ENCODE measurements at regions not wholly inside any gene's neighbourhood (a gene's known extent, or its start where the extent isn't known, plus 50 kb on each side); places are given as distances from the start of the nearest gene placed in this dataset.

DNA sequence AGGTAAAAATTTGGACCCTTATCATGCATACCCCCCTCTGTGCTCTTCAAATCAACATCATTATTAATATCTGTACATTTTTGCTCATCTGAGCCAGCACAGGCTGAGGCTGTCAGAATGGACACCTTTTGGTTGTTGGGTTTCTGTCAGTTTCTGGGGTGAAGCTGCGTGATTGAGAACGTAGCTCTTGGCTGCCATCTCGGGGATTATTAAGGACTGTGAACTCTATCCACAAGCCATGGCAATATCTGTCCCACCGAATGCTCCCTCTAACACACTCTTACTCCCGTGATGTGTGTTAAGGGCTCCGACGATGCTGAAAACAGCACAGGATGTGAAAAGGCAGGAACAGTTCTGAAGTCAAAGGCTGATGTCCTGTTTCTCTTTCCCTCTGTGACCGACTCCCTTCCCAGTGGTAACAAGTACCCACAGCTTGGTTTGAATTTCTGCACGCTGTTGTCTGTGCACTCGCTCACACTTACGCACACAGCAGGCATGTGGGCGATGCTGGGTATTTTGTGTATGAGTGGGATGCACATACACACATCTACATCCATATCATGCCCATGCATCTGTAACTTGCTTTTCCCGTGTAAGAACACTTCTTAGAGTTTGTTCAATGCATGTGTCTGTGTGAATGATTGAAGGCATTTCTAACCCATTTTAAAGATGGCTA lies 405.6 kb downstream of the TMEM121 start:
- TF ChIP-seq, protein P1, sequence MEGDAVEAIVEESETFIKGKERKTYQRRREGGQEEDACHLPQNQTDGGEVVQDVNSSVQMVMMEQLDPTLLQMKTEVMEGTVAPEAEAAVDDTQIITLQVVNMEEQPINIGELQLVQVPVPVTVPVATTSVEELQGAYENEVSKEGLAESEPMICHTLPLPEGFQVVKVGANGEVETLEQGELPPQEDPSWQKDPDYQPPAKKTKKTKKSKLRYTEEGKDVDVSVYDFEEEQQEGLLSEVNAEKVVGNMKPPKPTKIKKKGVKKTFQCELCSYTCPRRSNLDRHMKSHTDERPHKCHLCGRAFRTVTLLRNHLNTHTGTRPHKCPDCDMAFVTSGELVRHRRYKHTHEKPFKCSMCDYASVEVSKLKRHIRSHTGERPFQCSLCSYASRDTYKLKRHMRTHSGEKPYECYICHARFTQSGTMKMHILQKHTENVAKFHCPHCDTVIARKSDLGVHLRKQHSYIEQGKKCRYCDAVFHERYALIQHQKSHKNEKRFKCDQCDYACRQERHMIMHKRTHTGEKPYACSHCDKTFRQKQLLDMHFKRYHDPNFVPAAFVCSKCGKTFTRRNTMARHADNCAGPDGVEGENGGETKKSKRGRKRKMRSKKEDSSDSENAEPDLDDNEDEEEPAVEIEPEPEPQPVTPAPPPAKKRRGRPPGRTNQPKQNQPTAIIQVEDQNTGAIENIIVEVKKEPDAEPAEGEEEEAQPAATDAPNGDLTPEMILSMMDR (IDR thresholded peaks at IDR 0.05; ENCODE audit: extremely low read depth, missing control alignments): no peak
- peak; percentile 21 for DNase-seq (ENCODE audit: low spot score)

DNA sequence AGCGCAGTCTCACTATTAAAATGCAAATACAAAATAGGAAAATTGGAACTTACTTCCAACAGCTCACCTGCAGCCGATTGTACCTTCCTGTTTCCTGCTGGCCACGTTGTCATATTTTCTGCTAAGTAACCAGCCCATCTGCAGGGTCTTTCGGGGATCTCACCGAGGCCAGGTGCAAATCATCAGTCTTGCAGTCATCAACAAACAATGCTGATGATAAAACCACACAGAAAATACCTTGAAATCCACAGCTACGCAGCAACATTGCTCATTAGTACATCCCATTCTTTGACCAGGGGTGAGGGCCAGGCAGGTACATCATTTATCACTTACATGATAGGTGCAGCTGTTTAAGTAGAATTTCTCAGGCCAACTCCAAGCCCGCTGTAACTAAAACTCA lies 406.9 kb downstream of the TMEM121 start:
- TF ChIP-seq, protein P1 (IDR thresholded peaks at IDR 0.05; ENCODE audit: extremely low read depth, missing control alignments): no peak
- no peak for DNase-seq (ENCODE audit: low spot score)

- TF ChIP-seq, protein P1 (IDR thresholded peaks at IDR 0.05; ENCODE audit: extremely low read depth, missing control alignments): no peak
Observed at GRCh38 chr14:105935384-105935783, 409.0 kb downstream of the TMEM121 start.

GRCh38 chr14:105937253-105938054 lies 411.1 kb downstream of the TMEM121 start:
- DNase-seq (ENCODE audit: low spot score): no peak

More at GRCh38 chr14:105935384-105935783, 409.0 kb downstream of the TMEM121 start:
- DNase-seq (ENCODE audit: low spot score): no peak

DNA sequence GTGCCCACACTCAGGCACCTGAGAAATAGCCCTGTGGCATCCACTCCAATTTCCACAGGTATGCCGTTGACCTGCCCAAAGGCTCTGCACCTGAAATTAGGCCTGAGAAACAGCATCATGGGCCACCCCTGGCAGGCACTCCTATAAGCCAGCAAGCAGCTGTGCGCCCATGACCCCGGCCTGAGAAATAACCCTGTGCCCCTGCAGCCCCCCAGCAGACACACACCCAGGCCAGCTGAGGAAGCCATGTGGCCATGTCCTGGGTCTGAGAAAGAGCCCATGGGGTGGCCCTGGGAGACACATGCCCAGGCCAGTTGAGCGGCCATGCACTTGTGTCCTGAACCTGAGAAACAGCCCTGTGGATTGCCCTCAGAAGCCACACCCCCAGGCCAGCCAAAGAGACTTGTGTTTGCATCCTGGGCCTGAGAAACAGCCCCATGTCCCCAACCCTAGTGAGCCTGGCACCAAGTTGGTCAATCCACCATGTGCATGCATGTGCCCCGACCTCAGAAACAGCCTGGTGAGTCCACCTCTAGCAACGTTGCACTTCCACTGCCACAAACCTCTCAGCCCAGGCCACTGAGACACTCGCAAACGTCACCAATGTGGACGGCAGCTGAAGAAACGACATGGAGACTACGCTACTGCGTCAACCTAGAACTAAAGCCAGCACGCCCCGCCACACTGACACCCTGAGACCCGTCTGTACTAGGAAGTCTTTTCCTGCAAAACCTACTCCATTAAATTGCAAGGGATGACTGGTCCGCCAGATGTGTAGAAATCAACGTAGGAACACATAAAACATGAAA lies 411.9 kb downstream of the TMEM121 start:
- no peak for DNase-seq (ENCODE audit: low spot score)

More at GRCh38 chr14:105937253-105938054, 411.1 kb downstream of the TMEM121 start:
- TF ChIP-seq, protein P1 (IDR thresholded peaks at IDR 0.05; ENCODE audit: extremely low read depth, missing control alignments): no peak

GRCh38 chr14:105938959-105939358 lies 412.6 kb downstream of the TMEM121 start:
- TF ChIP-seq, protein P1 (IDR thresholded peaks at IDR 0.05; ENCODE audit: extremely low read depth, missing control alignments): no peak

More for the DNA sequence above, 411.9 kb downstream of the TMEM121 start:
- TF ChIP-seq, protein P1 (IDR thresholded peaks at IDR 0.05; ENCODE audit: extremely low read depth, missing control alignments): no peak

More at GRCh38 chr14:105938959-105939358, 412.6 kb downstream of the TMEM121 start:
- DNase-seq (ENCODE audit: low spot score): no peak

Measured in GM20000 (cell line).